Retinal pigment epithelial cell (primary cell): ENCODE measurements at regions not wholly inside any gene's neighbourhood (a gene's known extent, or its start where the extent isn't known, plus 50 kb on each side); places are given as distances from the start of the nearest gene placed in this dataset.
"Not testable (repeated sequence)": the region's sequence is repeated elsewhere in the genome, so short reads cannot be mapped to it uniquely, and the experiment has no call there.

Experiments
- DNase-seq: peaks from one replicate; pipeline ENCODE4 v3.0.0-alpha.2; 2010; ENCODE audit warnings: low read depth
- H3K4me3 ChIP-seq: 2 replicates; pipeline ENCODE4 v1.5.1; 2011; ENCODE audit warnings: mild to moderate bottlenecking, low read length, control low read depth, moderate library complexity
- TF ChIP-seq, protein P1 (sequence below): conservative IDR thresholded peaks from 2 replicates; pipeline ENCODE4 v1.5.1; 2011; ENCODE audit warnings: low read depth, low read length, control low read depth, inconsistent platforms

DNA sequence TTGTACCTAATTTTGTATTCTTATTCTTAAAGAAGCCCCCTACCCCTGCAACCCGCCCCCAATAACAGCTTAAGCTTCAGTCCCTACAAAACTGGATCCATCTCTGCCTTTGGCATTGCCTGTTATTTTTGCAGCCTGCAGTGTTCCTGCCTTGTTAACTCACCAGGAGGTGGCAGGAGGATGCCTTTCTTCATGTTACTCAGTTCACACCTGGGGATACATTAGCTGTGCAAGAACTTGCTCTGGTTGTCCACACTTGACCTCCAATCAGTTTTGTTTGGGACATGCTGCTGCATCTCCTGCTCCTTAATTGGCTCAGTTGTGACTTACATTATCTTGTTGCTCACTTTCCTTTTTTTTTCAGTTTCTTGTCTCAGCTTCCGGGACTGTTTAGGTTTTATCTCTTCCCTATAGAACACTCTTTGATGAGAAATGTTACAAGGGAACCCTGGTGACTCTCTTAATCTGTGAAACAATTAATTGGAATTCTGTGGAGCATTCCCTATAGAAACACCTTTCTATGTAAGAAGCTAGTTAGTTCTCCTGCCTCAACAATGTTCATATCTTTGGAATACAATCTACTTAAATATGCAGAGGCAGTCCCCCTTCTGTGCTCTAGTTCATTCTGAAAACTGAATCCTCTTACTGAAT is 467.7 kb upstream of the ACO1 start:
- TF ChIP-seq, protein P1, sequence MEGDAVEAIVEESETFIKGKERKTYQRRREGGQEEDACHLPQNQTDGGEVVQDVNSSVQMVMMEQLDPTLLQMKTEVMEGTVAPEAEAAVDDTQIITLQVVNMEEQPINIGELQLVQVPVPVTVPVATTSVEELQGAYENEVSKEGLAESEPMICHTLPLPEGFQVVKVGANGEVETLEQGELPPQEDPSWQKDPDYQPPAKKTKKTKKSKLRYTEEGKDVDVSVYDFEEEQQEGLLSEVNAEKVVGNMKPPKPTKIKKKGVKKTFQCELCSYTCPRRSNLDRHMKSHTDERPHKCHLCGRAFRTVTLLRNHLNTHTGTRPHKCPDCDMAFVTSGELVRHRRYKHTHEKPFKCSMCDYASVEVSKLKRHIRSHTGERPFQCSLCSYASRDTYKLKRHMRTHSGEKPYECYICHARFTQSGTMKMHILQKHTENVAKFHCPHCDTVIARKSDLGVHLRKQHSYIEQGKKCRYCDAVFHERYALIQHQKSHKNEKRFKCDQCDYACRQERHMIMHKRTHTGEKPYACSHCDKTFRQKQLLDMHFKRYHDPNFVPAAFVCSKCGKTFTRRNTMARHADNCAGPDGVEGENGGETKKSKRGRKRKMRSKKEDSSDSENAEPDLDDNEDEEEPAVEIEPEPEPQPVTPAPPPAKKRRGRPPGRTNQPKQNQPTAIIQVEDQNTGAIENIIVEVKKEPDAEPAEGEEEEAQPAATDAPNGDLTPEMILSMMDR, result peak; percentile 21
- no peak overlapping the region for H3K4me3 ChIP-seq
- DNase-seq, result no peak

DNA sequence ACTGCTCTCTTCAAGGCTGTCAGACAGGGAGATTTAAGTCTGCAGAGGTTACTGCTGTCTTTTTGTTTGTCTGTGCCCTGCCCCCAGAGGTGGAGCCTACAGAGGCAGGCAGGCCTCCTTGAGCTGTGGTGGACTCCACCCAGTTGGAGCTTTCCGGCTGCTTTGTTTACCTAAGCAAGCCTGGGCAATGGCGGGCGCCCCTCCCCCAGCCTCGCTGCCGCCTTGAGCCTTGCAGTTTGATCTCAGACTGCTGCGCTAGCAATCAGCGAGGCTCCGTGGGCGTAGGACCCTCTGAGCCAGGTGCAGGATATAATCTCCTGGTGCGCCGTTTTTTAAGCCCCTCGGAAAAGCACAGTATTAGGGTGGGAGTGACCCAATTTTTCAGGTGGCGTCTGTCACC is 446.7 kb upstream of the ACO1 start:
- DNase-seq, H3K4me3 ChIP-seq: not testable (repeated sequence)

- no peak overlapping the region for H3K4me3 ChIP-seq
- TF ChIP-seq, protein P1, result no peak
- no peak for DNase-seq
Observed at GRCh38 chr9:31950756-31951155, 433.7 kb upstream of the ACO1 start.

DNA sequence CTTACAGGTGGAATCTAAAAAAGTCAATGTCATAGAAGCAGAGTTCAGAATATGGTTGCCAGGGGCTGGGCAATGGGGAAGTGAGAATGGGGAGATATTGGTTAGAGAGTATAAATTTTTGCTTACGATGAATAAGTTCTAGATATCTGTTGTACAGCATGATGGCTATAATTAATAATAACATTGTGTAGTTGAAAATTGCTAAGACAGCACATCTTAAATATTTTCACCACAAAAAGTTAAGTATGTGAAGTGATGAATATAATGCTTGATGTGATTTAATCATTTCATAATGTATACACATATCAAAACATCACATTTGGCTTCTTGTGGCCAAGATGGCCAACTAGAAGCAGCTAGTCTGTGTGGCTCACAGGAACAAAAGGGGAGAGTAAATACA is 425.9 kb upstream of the ACO1 start:
- no peak overlapping the region for H3K4me3 ChIP-seq
- no peak for DNase-seq
- TF ChIP-seq, protein P1, result no peak

GRCh38 chr9:31969552-31969951 is 414.9 kb upstream of the ACO1 start:
- TF ChIP-seq, protein P1, result no peak

GRCh38 chr9:31983895-31984294 is 400.5 kb upstream of the ACO1 start:
- no peak for DNase-seq
- TF ChIP-seq, protein P1, result no peak
- no peak overlapping the region for H3K4me3 ChIP-seq

More at GRCh38 chr9:31969552-31969951, 414.9 kb upstream of the ACO1 start:
- no peak for DNase-seq
- no peak overlapping the region for H3K4me3 ChIP-seq

DNA sequence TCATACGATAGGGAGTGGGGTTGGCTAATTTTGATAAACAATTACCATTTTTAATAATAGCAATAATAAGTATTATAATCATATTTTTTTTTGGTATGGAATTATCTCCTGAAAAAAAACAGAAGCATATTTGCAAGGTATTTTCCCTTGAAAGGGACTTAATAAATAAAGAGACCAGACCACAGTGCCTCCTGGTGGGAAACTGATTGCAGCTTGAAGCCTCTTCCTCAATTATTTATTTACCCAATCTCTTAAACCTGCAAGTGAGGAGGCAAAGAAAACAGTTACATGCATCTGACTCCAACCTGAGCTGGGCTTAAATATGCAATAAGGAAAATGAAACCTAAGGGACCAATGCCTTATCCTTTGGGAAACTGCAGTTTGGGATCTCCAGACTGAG is 388.1 kb upstream of the ACO1 start:
- H3K4me3 ChIP-seq, result no peak overlapping the region
- no peak for DNase-seq
- TF ChIP-seq, protein P1, result peak; percentile 12
